ENCODE measurements at regions not wholly inside any gene's neighbourhood (a gene's known extent, or its start where the extent isn't known, plus 50 kb on each side); places are given as distances from the start of the nearest gene placed in this dataset.
"Not testable (repeated sequence)": the region's sequence is repeated elsewhere in the genome, so short reads cannot be mapped to it uniquely, and the experiment has no call there.

GRCh38 chr1:30660241-30660640 is 63.1 kb downstream of the MATN1 start:
- DNase-seq (ENCODE audit: low spot score), result no peak

- DNase-seq (ENCODE audit: low spot score), result no peak
These were observed 63.7 kb downstream of the MATN1 start for GRCh38 chr1:30659702-30660101.

- not testable (repeated sequence) for DNase-seq (ENCODE audit: low spot score)
These were observed 65.0 kb downstream of the MATN1 start for GRCh38 chr1:30658375-30658774.

- no peak for DNase-seq (ENCODE audit: low spot score)
These were observed 65.4 kb downstream of the MATN1 start for GRCh38 chr1:30658014-30658336.

- peak; percentile 62 for DNase-seq (ENCODE audit: low spot score)
These were observed 66.0 kb downstream of the MATN1 start for GRCh38 chr1:30657131-30658013.

GRCh38 chr1:30656171-30656940 is 67.0 kb downstream of the MATN1 start:
- DNase-seq (ENCODE audit: low spot score), result no peak

GRCh38 chr1:30655672-30656071 is 67.7 kb downstream of the MATN1 start:
- no peak for DNase-seq (ENCODE audit: low spot score)

- DNase-seq (ENCODE audit: low spot score), result peak; percentile 21
These were observed 69.2 kb downstream of the MATN1 start for GRCh38 chr1:30654188-30654587.

- no peak for DNase-seq (ENCODE audit: low spot score)
These were observed 71.1 kb downstream of the MATN1 start for GRCh38 chr1:30652152-30652841.

GRCh38 chr1:30651395-30651794 is 72.0 kb downstream of the MATN1 start:
- not testable (repeated sequence) for DNase-seq (ENCODE audit: low spot score)

- DNase-seq (ENCODE audit: low spot score), result no peak
These were observed 72.4 kb downstream of the MATN1 start for GRCh38 chr1:30650968-30651320.

- no peak for DNase-seq (ENCODE audit: low spot score)
These were observed 73.1 kb downstream of the MATN1 start for GRCh38 chr1:30650038-30650967.

GRCh38 chr1:30649321-30649991 is 73.9 kb downstream of the MATN1 start:
- peak; percentile 18 for DNase-seq (ENCODE audit: low spot score)

- no peak for DNase-seq (ENCODE audit: low spot score)
These were observed 74.9 kb downstream of the MATN1 start for GRCh38 chr1:30648408-30649000.

GRCh38 chr1:30645807-30646206 is 77.6 kb downstream of the MATN1 start:
- DNase-seq (ENCODE audit: low spot score), result no peak

GRCh38 chr1:30642391-30643120 is 80.8 kb downstream of the MATN1 start:
- no peak for DNase-seq (ENCODE audit: low spot score)

- DNase-seq (ENCODE audit: low spot score), result no peak
These were observed 81.6 kb downstream of the MATN1 start for GRCh38 chr1:30641572-30642353.

GRCh38 chr1:30639881-30640452 is 83.4 kb downstream of the MATN1 start:
- no peak for DNase-seq (ENCODE audit: low spot score)

GRCh38 chr1:30638811-30639210 is 84.6 kb downstream of the MATN1 start:
- DNase-seq (ENCODE audit: low spot score), result no peak

All from SW480 (cell line).